ENCODE measurements at regions not wholly inside any gene's neighbourhood (a gene's known extent, or its start where the extent isn't known, plus 50 kb on each side); places are given as distances from the start of the nearest gene placed in this dataset.

DNA sequence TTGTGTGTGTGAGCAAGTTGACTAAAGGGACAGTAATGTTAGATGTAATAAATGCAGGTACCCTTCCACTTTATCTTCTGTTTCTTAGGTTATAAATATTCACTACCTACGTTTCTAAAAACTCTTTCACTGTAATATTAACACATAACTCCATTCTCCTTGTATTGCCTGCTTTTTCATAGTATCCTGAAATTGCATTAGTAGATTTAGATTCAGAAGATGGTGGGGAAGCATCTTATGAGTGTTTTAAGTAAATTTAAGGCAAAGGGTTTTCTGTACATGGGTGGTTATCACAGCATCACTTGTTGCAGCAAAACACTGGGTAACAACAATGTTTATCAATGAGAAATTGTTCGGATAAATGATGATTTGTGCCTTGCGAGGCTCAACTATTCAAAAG is 115.2 kb upstream of the VPREB1 start:
- no peaks in the 10 kb centered on the region for H3K9me3 ChIP-seq
- H3K4me3 ChIP-seq, result no peak overlapping the region
- no peaks in the 10 kb centered on the region for H3K27me3 ChIP-seq
- TF ChIP-seq, protein P1, sequence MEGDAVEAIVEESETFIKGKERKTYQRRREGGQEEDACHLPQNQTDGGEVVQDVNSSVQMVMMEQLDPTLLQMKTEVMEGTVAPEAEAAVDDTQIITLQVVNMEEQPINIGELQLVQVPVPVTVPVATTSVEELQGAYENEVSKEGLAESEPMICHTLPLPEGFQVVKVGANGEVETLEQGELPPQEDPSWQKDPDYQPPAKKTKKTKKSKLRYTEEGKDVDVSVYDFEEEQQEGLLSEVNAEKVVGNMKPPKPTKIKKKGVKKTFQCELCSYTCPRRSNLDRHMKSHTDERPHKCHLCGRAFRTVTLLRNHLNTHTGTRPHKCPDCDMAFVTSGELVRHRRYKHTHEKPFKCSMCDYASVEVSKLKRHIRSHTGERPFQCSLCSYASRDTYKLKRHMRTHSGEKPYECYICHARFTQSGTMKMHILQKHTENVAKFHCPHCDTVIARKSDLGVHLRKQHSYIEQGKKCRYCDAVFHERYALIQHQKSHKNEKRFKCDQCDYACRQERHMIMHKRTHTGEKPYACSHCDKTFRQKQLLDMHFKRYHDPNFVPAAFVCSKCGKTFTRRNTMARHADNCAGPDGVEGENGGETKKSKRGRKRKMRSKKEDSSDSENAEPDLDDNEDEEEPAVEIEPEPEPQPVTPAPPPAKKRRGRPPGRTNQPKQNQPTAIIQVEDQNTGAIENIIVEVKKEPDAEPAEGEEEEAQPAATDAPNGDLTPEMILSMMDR (IDR thresholded peaks at IDR 0.05), result no peak
- TF ChIP-seq POLR2A (IDR thresholded peaks at IDR 0.05), result no peak
- H3K4me1 ChIP-seq, result no peaks in the 10 kb centered on the region
- no peak for DNase-seq
- H3K27ac ChIP-seq, result no peak overlapping the region
- H3K36me3 ChIP-seq, result no peaks in the 10 kb centered on the region

- Histone ChIP-seq H3K4me3 (no peak overlapping the region), H3K27ac (no peak overlapping the region), H3K4me1 (no peaks in the 10 kb centered on the region), H3K9me3 (no peaks in the 10 kb centered on the region), H3K27me3 (no peaks in the 10 kb centered on the region), H3K36me3 (no peaks in the 10 kb centered on the region)
- TF ChIP-seq POLR2A (IDR thresholded peaks at IDR 0.05), result no peak
- TF ChIP-seq, protein P1 (IDR thresholded peaks at IDR 0.05), result no peak
- DNase-seq, result no peak
Measured at GRCh38 chr22:22128440-22128839, 116.1 kb upstream of the VPREB1 start.

DNA sequence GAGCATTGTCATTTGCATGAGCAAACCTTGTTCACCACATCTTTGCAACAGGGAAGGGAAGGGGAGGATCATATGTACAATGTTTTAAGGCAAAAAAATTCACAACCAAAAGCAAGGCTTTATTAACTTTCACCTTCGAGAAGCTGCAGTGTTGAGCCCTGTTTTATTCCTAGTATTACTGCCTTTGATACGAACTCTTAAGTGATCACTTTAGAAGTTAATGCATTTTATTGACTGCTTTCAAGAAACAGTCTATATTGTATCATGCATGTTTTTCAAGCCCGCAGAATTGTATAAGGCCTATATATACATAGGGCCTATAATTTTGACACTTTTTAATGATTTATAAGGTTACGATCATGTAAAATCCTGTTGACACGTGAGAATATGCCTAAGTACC is 117.5 kb upstream of the VPREB1 start:
- Histone ChIP-seq H3K4me1 (no peaks in the 10 kb centered on the region), H3K36me3 (no peaks in the 10 kb centered on the region), H3K27me3 (no peaks in the 10 kb centered on the region), H3K9me3 (no peaks in the 10 kb centered on the region), H3K4me3 (no peak overlapping the region), H3K27ac (no peak overlapping the region)
- no peak for DNase-seq
- TF ChIP-seq, protein P1 (IDR thresholded peaks at IDR 0.05), result no peak
- TF ChIP-seq POLR2A (IDR thresholded peaks at IDR 0.05), result no peak

DNA sequence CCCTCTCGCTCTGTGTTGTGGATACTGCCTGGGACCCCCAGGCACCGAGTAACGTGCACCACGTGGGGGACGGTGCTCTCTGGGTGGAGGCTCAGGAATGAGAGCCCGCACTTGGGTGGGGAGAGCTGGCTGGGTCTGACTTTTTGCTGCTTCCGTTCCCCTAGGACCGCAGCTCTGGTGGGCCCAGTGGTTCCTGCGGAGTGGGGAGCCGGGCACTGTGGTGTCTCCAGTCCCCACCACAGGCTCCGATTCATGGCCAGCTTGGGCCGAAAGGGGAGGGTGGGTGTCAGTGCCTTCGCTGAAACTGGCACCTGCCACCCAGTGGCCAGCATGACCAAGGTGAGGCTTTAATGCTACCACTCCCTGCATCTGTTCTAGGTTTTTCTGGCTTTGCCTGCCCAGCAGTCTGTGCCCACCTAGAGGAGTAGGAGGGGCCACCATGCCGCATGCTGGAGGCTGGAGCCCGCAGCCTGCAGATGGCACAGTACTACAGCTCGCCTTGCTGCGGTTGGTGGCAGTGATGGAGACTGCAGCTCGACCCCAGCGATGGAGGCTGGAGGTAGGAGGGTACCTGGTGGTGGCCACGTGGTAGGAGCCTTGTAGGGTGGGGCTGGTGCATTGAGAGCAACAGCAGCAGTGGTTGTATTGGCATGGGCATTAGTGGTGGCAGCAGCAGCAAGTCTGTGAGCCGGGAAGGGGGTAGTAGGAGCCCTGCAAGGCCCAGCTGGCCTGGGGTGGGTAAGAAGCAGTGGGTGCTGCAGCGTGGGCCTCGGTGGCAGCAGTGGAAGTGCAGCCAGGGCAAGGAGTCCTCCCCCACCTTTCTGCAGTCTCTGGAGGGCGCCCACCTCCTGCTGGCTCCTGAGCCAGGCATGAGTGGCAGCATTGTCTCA is 118.8 kb upstream of the VPREB1 start:
- H3K36me3 ChIP-seq, result no peaks in the 10 kb centered on the region
- no peaks in the 10 kb centered on the region for H3K9me3 ChIP-seq
- H3K27ac ChIP-seq, result no peak overlapping the region
- no peak for DNase-seq
- no peak overlapping the region for H3K4me3 ChIP-seq
- H3K4me1 ChIP-seq, result no peaks in the 10 kb centered on the region
- no peak for TF ChIP-seq POLR2A (IDR thresholded peaks at IDR 0.05)
- TF ChIP-seq, protein P1 (IDR thresholded peaks at IDR 0.05), result no peak
- H3K27me3 ChIP-seq, result no peaks in the 10 kb centered on the region

DNA sequence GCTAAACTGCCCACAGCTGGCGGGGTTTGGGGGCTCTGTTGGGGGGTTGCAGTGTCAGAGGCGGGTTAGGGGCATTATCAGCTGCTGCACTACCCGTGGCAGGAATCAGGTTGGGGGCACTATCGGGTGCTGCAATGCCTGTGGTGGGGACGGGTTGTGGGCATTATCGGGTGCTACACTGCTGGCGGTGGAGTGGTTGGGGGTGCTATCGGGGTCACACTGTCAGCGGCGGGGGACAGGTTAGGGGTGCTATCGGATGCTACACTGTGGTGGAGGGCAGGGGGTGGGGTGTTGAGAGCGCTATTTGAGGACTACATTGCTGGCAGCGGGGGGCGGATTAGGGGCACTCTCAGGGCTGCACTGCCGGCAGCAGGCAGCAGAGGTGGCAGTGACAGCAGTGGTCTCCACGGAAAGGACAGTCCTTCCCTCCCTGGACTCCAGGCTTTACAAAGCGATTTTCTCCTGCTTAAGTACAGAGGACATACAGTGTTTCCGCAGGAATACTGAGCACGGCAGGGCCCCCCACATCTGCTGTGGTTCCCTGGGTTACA is 119.5 kb upstream of the VPREB1 start:
- no peak for TF ChIP-seq POLR2A (IDR thresholded peaks at IDR 0.05)
- TF ChIP-seq, protein P1 (IDR thresholded peaks at IDR 0.05), result no peak
- DNase-seq, result no peak

More for the DNA sequence above, 119.5 kb upstream of the VPREB1 start:
- no peaks in the 10 kb centered on the region for H3K36me3 ChIP-seq
- no peaks in the 10 kb centered on the region for H3K4me1 ChIP-seq
- H3K9me3 ChIP-seq, result no peaks in the 10 kb centered on the region
- no peak overlapping the region for H3K4me3 ChIP-seq
- no peak overlapping the region for H3K27ac ChIP-seq
- no peaks in the 10 kb centered on the region for H3K27me3 ChIP-seq

Measured in Peyer's patch (tissue), 4 donors.